Sigmoid colon (tissue), 6 donors: ENCODE measurements at regions not wholly inside any gene's neighbourhood (a gene's known extent, or its start where the extent isn't known, plus 50 kb on each side); places are given as distances from the start of the nearest gene placed in this dataset.

Experiments used
- DNase-seq: peaks from one replicate; pipeline ENCODE4 v3.0.0-alpha.2; 2019
- H3K27ac ChIP-seq, 4 donors: fragments of 200-600 bp; sonication (generic); one replicate each; pipeline ENCODE4 v1.5.1; 2016 to 2019; ENCODE audit warnings: mild to moderate bottlenecking in 1 of 4
- H3K27me3 ChIP-seq, 3 donors: fragments of 200-600 bp; sonication (generic); one replicate each; pipeline ENCODE4 v1.5.1; 2019; ENCODE audit warnings: mild to moderate bottlenecking in 1 of 3
- H3K36me3 ChIP-seq, 4 donors: fragments of 200-600 bp; sonication (generic); one replicate each; pipeline ENCODE4 v1.5.1; 2016 to 2019
- H3K4me1 ChIP-seq, 4 donors: fragments of 200-600 bp; sonication (generic); one replicate each; pipeline ENCODE4 v1.5.1; 2017 to 2019
- H3K4me3 ChIP-seq, 4 donors: fragments of 200-600 bp; sonication (generic); one replicate each; pipeline ENCODE4 v1.5.1; 2017 to 2019; ENCODE audit warnings: mild to moderate bottlenecking in 2 of 4, moderate library complexity in 1 of 4
- H3K9me3 ChIP-seq, 4 donors: fragments of 200-600 bp in 3 of 4; sonication (generic) in 3 of 4; one replicate each; pipeline versions ENCODE4 v1.5.1 to v1.6.1; 2013 to 2019
- EP300 ChIP-seq, 4 donors: sonication (generic); formaldehyde crosslinking; IDR thresholded peaks; one replicate each; pipeline ENCODE4 v1.6.1; 2017; ENCODE audit warnings: antibody characterized with exemption in 4 of 4
- POLR2A ChIP-seq, 2 donors: fragments of 450-650 bp; IDR thresholded peaks; one replicate each; pipeline ENCODE4 v1.6.1; 2016; ENCODE audit warnings: antibody characterized with exemption in 2 of 2, mild to moderate bottlenecking in 2 of 2, moderate library complexity in 2 of 2
- POLR2AphosphoS5 ChIP-seq, 4 donors: sonication (generic); formaldehyde crosslinking; IDR thresholded peaks; one replicate each; pipeline ENCODE4 v1.6.1; 2017; ENCODE audit warnings: antibody characterized with exemption in 4 of 4
- WGBS, 2 donors: extraction: QIAGEN DNeasy Blood & Tissue Kit; methylation state at CpG; one replicate each; pipeline ENCODE4 v1.1.7; 2013; 5-methylcytosine and 5-hydroxymethylcytosine counted together
- intact Hi-C: fragments of 100-400 bp; cut with DNase I; formaldehyde crosslinking; loops from one replicate; pipeline ENCODE4 v1.15.1; 2023
- TF ChIP-seq, protein P1 (sequence below), 4 experiments: fragments of 450-650 bp in 3 of 4; fragments of 200-600 bp in 1 of 4; IDR thresholded peaks; one replicate each; pipeline ENCODE4 v1.5.1; 2016 to 2019; ENCODE audit warnings: antibody characterized with exemption in 4 of 4, mild to moderate bottlenecking in 3 of 4, moderate library complexity in 2 of 4
- donor health status: healthy with polysubstance abuse.
- donor health status: healthy.

GRCh38 chr11:70675697-70676374 lies 277.5 kb downstream of the CTTN start:
- 37 to 67% methylated on average over 7 of the region's 7 CpGs for WGBS, 2 donors
- TF ChIP-seq POLR2A (IDR thresholded peaks at IDR 0.05): no peak
- TF ChIP-seq EP300 (IDR thresholded peaks at IDR 0.05): no peak
- TF ChIP-seq POLR2AphosphoS5 (IDR thresholded peaks at IDR 0.05): no peak
- TF ChIP-seq, protein P1, sequence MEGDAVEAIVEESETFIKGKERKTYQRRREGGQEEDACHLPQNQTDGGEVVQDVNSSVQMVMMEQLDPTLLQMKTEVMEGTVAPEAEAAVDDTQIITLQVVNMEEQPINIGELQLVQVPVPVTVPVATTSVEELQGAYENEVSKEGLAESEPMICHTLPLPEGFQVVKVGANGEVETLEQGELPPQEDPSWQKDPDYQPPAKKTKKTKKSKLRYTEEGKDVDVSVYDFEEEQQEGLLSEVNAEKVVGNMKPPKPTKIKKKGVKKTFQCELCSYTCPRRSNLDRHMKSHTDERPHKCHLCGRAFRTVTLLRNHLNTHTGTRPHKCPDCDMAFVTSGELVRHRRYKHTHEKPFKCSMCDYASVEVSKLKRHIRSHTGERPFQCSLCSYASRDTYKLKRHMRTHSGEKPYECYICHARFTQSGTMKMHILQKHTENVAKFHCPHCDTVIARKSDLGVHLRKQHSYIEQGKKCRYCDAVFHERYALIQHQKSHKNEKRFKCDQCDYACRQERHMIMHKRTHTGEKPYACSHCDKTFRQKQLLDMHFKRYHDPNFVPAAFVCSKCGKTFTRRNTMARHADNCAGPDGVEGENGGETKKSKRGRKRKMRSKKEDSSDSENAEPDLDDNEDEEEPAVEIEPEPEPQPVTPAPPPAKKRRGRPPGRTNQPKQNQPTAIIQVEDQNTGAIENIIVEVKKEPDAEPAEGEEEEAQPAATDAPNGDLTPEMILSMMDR (IDR thresholded peaks at IDR 0.05): no peak
- intact Hi-C loops: no loop called here

GRCh38 chr11:70677232-70677916 lies 279.0 kb downstream of the CTTN start:
- intact Hi-C loops: no loop called here
- DNase-seq: no peak
- H3K4me3 ChIP-seq: no peak overlapping the region
- WGBS, 2 donors: 93 to 95% methylated on average over 19 of the region's 19 CpGs
- TF ChIP-seq POLR2A (IDR thresholded peaks at IDR 0.05) (no peak), EP300 (IDR thresholded peaks at IDR 0.05) (no peak)
- TF ChIP-seq, protein P1 (IDR thresholded peaks at IDR 0.05): no peak
- no peak overlapping the region for H3K27ac ChIP-seq
- no peaks in the 10 kb centered on the region for H3K4me1 ChIP-seq
- no peaks in the 10 kb centered on the region for H3K36me3 ChIP-seq
- no peaks in the 10 kb centered on the region for H3K9me3 ChIP-seq
- no peaks in the 10 kb centered on the region for H3K27me3 ChIP-seq

More at GRCh38 chr11:70675697-70676374, 277.5 kb downstream of the CTTN start:
- Histone ChIP-seq H3K4me3 (no peak overlapping the region), H3K36me3 (no peaks in the 10 kb centered on the region), H3K27me3 (no peaks in the 10 kb centered on the region), H3K4me1 (no peaks in the 10 kb centered on the region), H3K27ac (no peak overlapping the region), H3K9me3 (no peaks in the 10 kb centered on the region)
- no peak for DNase-seq

- Histone ChIP-seq H3K9me3 (no peaks in the 10 kb centered on the region), H3K27ac (no peak overlapping the region), H3K27me3 (no peaks in the 10 kb centered on the region), H3K36me3 (no peaks in the 10 kb centered on the region), H3K4me3 (no peak overlapping the region), H3K4me1 (no peaks in the 10 kb centered on the region)
- intact Hi-C loops: no loop called here
- no peak for DNase-seq
- TF ChIP-seq POLR2A (IDR thresholded peaks at IDR 0.05) (no peak), EP300 (IDR thresholded peaks at IDR 0.05) (no peak), POLR2AphosphoS5 (IDR thresholded peaks at IDR 0.05) (no peak)
- TF ChIP-seq, protein P1 (IDR thresholded peaks at IDR 0.05): no peak
- 94 to 96% methylated on average over 29 of the region's 29 CpGs for WGBS, 2 donors
Observed at GRCh38 chr11:70678931-70679900, 280.9 kb downstream of the CTTN start.

DNA sequence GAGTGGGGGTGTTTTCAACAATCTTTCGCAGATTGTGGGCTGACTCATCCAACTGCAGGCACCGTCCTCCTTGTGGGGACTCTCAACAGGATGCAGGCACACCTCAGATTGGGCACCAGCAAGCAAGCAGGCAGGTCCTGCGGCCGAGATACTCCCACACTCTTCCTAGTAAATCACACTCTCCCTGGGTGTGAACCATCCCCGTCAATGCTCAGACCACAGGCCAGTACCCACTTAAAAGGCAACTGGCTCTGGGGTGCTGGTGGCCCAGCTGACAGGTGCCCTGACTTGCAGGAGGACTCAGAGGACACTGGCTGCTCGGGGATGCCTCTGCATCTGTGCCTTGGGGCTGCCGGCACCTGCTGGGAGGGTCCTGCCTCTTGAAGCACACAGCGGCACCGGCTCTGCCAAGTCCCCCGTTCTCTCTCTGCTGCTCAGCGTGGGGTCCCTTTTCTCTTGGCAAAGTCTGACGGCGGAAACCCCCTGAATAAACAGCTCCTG lies 282.5 kb downstream of the CTTN start:
- WGBS, 2 donors: 74 to 92% methylated on average over 13 of the region's 13 CpGs
- intact Hi-C loops: no loop called here
- H3K4me3 ChIP-seq: no peak overlapping the region
- H3K9me3 ChIP-seq: no peaks in the 10 kb centered on the region
- no peaks in the 10 kb centered on the region for H3K27me3 ChIP-seq
- H3K4me1 ChIP-seq: no peaks in the 10 kb centered on the region
- no peak for TF ChIP-seq POLR2AphosphoS5 (IDR thresholded peaks at IDR 0.05)
- no peak for TF ChIP-seq POLR2A (IDR thresholded peaks at IDR 0.05)
- TF ChIP-seq, protein P1 (IDR thresholded peaks at IDR 0.05): no peak
- TF ChIP-seq EP300 (IDR thresholded peaks at IDR 0.05): no peak
- no peak overlapping the region for H3K27ac ChIP-seq
- no peak for DNase-seq
- no peaks in the 10 kb centered on the region for H3K36me3 ChIP-seq
